Adipose tissue (tissue), 3 donors: ENCODE measurements at regions not wholly inside any gene's neighbourhood (a gene's known extent, or its start where the extent isn't known, plus 50 kb on each side); places are given as distances from the start of the nearest gene placed in this dataset.

Experiments
- H3K27ac ChIP-seq: one replicate; pipeline ENCODE4 v1.5.1; 2013; ENCODE audit warnings: low read depth, low read length
- WGBS, 3 donors: extraction: QIAGEN DNeasy Blood & Tissue Kit; methylation state at CpG; one replicate each; pipeline ENCODE4 v1.1.7; 2013; 5-methylcytosine and 5-hydroxymethylcytosine counted together
- donor health status: healthy with polysubstance abuse.
- donor health status: Bipolar disorder and iron deficiency.
- donor health status: healthy.

DNA sequence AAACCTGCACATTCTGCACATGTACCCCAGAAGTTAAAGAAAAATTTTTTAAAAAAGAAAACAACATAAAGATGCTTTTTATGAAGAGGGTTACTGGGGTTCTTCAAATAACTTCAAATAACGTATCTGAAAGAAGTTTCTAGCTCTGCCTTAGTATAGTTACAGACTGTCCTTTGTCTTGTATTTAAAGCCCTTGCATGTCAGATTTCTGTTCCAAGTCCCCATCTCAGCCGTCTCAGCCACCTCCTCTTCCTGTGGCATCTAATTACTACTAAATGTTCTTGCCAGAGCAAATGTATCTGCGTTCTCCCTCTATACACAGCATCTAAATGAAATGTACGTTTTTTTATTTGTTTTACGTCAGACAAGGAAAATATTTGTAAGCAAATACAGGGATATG is 89.4 kb upstream of the AKR1E2 start:
- 43 to 82% (median 75%) methylated on average over 5 of the region's 5 CpGs for WGBS, 3 donors
- H3K27ac ChIP-seq: no peak overlapping the region

GRCh38 chr10:4736183-4736582 is 89.8 kb upstream of the AKR1E2 start:
- H3K27ac ChIP-seq: no peak overlapping the region
- 56 to 84% (median 81%) methylated on average over 7 of the region's 7 CpGs for WGBS, 3 donors

GRCh38 chr10:4733843-4734224 is 92.2 kb upstream of the AKR1E2 start:
- 81 to 92% (median 86%) methylated on average over 3 of the region's 3 CpGs for WGBS, 3 donors
- H3K27ac ChIP-seq: no peak overlapping the region

- H3K27ac ChIP-seq: no peak overlapping the region
- WGBS, 3 donors: 73 to 90% (median 86%) methylated on average over 7 of the region's 7 CpGs
Observed at GRCh38 chr10:4733150-4733842, 92.7 kb upstream of the AKR1E2 start.

DNA sequence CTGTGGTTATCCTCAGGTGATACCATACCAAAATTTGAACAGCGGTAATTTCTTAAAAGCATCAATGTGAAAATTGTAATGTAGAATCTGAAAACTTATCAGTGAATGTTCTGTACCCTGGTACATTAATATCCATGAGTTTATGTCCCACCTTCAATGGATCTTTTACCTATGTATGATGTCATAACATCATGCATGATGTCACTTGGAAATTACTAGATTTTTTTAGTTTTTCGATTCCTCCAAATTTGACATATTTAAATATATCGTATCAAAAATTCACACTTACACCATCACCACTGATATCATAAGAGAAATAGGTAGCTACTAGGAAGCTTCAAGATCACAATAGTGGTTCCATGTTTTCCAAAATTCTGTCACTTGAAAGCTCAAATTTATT is 95.0 kb upstream of the AKR1E2 start:
- H3K27ac ChIP-seq: no peak overlapping the region
- 95 to 97% (median 96%) methylated on average over 3 of the region's 3 CpGs for WGBS, 3 donors

DNA sequence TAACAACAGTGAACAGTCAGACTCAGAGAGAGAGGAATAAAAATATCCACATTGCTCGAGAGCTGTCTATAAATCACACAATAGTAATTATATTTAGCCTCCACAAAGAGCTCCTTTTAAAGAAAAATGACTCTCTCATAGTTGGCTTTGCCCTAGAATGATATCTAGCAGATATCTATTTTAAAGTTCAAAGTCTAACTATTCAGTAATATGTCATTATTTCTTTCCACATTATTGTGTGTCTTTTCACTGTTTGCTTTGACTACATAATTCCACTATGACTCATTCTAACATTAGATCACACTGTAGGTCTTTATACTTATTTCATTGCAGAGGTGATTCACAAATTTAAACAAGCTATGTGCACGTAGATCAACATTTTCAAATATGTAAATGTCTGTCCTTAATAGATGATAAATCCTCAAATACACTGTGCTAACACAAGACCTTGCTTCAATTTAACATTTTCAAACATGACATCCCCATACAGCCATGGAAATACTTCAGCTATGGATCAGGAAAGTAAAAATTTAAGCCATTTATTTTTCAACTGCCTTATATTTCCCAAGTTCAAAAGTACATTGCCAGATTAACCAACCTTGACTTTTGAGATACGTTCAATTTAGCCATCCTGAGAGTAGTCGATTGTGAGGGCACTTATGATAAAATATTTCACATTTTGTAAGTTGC is 99.9 kb upstream of the AKR1E2 start:
- H3K27ac ChIP-seq: no peak overlapping the region
- WGBS, 3 donors: 28 to 73% (median 68%) methylated on average over 4 of the region's 4 CpGs

- no peak overlapping the region for H3K27ac ChIP-seq
Observed at GRCh38 chr10:4723860-4724259, 102.1 kb upstream of the AKR1E2 start.

DNA sequence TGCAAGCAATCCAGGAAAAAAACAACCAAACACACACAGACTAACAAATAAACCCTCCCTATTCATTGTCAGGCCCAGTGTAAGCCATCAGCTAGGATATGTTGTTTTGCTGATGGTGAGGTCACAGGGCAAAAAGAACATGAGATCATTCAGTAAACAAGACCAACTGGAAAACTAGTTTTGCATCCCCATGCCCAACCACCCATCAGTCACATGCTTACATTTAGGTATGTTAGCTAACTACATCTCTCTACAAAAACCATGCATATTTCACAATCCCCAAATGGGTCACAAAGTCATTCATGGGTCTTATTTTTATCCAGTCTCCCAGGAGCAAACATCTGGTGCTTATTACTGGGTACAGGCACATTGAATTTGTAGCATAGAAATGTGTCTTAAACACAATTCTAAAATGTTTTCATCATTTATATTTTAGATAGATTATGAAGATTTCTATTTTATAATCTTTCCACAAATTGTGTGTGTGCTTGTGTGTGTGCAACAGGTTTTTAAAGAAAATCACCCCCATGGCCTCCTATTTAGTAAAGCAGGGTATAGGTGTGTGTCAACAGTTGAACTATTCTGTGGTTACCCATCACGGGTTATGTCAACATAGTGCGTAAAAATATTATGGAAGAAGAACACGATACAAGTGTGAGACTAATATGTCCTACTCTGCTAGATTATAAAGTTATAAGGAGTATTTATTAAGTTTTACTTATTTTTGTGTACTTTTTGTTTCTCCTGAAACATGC is 103.8 kb upstream of the AKR1E2 start:
- no peak overlapping the region for H3K27ac ChIP-seq
- WGBS, 3 donors: 89 to 94% (median 93%) methylated on average over 3 of the region's 3 CpGs

GRCh38 chr10:4720463-4720862 is 105.5 kb upstream of the AKR1E2 start:
- no peak overlapping the region for H3K27ac ChIP-seq
- WGBS, 3 donors: 0 to 67% (median 47%) methylated on average over 1 of the region's 1 CpG

DNA sequence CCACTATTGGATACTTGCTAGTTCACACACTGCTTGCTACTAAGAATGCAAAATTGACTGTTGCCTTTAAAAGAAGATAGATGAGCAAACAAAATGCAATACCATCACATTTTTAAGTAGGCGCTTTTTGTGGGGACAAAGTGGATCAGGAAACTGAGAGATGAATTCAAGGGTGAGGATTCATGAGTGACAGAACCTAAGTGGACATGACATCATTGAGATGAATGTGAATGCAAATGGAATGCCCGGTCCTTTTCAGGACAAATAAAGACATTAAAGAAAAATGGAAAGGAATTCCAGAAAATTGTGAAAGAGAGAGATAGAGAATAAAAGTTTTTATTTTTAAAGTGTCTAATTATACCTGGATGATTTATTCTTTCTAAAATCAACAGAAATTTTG is 106.3 kb upstream of the AKR1E2 start:
- WGBS, 3 donors: 78 to 94% (median 92%) methylated on average over 2 of the region's 2 CpGs
- no peak overlapping the region for H3K27ac ChIP-seq

- WGBS, 3 donors: 62 to 90% (median 82%) methylated on average over 1 of the region's 1 CpG
- H3K27ac ChIP-seq: no peak overlapping the region
Observed at GRCh38 chr10:4719036-4719435, 107.0 kb upstream of the AKR1E2 start.

GRCh38 chr10:4718544-4718943 is 107.5 kb upstream of the AKR1E2 start:
- no peak overlapping the region for H3K27ac ChIP-seq
- 71 to 91% (median 83%) methylated on average over 4 of the region's 4 CpGs for WGBS, 3 donors

DNA sequence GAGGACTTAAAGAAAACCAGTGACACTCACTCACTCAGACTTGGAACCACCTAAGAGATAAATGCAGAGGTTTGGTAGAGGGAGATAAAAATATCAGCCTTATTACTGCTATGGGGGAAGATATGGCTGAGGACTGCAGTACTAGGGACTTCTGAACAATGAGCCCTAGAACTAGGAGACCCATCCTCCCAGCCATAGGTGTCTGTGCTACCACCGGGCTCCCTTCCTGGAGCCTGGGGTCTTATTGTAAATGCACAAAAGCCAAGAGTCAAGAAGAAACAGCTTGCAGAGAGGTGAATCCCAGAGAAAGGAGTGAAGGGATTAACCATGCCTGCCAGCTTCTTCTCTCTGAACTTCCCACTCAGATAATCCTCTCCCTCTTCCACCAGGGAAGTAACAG is 108.3 kb upstream of the AKR1E2 start:
- 67 to 94% (median 92%) methylated on average over 1 of the region's 1 CpG for whole genome bisulfite sequencing, 3 donors
- no peak overlapping the region for H3K27ac ChIP-seq

- whole genome bisulfite sequencing, 3 donors: 28 to 77% (median 36%) methylated on average over 3 of the region's 3 CpGs
- H3K27ac ChIP-seq: no peak overlapping the region
Observed at GRCh38 chr10:4710858-4711257, 115.1 kb upstream of the AKR1E2 start.

GRCh38 chr10:4708123-4708759 is 117.8 kb upstream of the AKR1E2 start:
- no peak overlapping the region for H3K27ac ChIP-seq

DNA sequence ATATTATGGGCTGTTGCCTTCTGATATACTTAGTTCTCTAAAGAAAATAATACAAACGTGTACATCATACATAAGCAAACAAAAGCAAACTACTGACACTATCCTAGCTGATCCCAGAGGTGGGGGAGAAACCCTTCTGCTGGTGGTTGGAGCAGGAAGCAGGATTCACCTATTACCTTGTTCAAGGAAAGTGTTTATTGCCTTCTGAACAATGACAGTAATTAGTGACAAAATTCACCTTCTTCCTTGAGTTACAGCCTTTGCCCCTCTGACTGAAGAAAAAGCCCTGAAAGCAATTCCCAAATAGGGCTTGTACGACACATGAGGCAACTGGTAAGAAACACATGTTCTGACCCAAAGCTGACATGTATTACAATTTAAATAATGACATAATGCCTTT is 118.8 kb upstream of the AKR1E2 start:
- no peak overlapping the region for H3K27ac ChIP-seq
- 46 to 82% (median 71%) methylated on average over 2 of the region's 2 CpGs for WGBS, 3 donors

More at GRCh38 chr10:4708123-4708759, 117.8 kb upstream of the AKR1E2 start:
- 45 to 50% (median 48%) methylated on average over 6 of the region's 6 CpGs for WGBS, 3 donors

GRCh38 chr10:4704034-4704545 is 121.9 kb upstream of the AKR1E2 start:
- no peak overlapping the region for H3K27ac ChIP-seq
- 8 to 64% (median 37%) methylated on average over 2 of the region's 2 CpGs for WGBS, 3 donors

- H3K27ac ChIP-seq: no peak overlapping the region
- WGBS, 3 donors: 59 to 89% (median 82%) methylated on average over 4 of the region's 4 CpGs
Observed at GRCh38 chr10:4701016-4701415, 125.0 kb upstream of the AKR1E2 start.
